ENCODE measurements at regions not wholly inside any gene's neighbourhood (a gene's known extent, or its start where the extent isn't known, plus 50 kb on each side); places are given as distances from the start of the nearest gene placed in this dataset.
"Not testable (repeated sequence)": the region's sequence is repeated elsewhere in the genome, so short reads cannot be mapped to it uniquely, and the experiment has no call there.

DNA sequence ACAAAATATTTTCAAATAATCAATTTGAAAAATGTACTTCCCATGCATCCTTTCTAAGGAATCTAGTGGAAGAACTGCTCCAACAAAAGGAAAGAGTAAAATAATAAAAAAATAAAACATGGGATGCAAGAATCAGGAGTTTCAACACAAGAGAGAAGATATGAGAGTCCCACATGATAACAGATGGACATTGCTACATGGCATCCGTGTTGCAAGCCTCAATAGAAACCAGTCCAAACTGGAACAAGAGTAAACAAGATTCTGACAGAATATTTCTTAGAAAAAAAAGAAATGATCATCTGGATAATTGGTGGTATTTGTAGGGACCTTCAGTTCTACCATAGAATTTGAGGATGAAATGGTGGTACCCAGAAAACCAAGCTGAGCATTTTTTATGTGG is 186.8 kb downstream of the FRK start:
- DNase-seq, result no peak

DNA sequence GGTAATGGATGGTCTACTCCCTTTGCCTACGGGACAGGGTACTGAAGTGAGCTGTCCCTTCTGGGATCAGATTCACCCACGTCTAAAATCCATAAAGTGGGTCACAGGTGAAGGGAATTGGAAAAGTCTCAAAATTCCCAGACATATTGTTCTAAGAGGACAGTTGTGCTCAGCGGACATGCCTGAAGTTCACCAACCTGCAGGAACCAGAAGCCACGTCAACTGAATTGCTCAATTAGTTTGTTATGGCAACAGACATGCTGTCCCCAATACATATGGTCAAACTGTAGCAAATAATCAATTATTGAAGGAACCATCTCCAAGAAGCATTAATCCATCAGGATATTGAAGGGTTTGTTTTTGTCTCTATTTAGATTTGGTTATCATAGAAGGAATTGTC is 190.2 kb downstream of the FRK start:
- no peak for DNase-seq

DNA sequence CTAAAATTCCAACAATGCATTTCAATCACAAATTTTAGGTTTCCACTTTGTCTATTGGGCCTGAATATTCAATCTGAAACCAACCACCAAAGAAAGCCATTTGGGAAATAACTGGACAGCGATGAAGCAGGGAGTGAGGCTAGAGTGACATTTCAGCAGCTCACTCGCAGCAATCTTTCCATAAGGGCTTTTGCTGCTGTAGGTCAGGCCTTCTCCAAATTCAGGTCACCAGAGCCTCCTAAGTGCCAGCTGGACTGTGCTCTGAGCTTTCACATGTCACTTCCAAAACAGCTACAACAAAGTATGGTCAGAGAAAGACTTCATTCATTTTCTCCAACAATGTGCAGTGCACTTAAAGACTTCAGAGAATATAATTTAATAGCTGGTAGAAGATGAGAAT is 194.8 kb downstream of the FRK start:
- DNase-seq, result no peak

GRCh38 chr6:115863211-115863610 is 197.5 kb downstream of the FRK start:
- DNase-seq, result no peak

GRCh38 chr6:115861658-115862057 is 199.0 kb downstream of the FRK start:
- DNase-seq, result not testable (repeated sequence)

- DNase-seq, result not testable (repeated sequence)
Measured at GRCh38 chr6:115859577-115859976, 201.1 kb downstream of the FRK start.

- no peak for DNase-seq
Measured at GRCh38 chr6:115854866-115855665, 205.6 kb downstream of the FRK start.

DNA sequence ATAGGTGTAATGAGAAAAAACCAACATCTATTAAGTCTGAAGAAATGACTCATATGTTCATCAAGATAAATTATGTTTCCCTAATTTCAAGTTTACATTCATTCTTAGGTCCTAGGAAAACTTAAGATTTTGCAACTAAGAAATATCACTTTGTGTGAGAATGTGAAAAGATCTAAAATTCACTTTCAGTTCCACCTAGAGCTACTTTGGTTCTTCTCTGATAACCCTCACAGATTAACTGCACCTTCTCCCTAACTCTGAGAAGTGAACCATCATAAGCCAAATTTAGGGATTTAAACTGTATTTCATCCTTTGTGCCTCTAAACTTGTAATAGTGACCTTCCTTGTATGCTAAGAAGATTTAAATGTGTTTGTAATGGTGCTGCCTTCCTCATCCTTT is 213.0 kb downstream of the FRK start:
- DNase-seq, result no peak

DNA sequence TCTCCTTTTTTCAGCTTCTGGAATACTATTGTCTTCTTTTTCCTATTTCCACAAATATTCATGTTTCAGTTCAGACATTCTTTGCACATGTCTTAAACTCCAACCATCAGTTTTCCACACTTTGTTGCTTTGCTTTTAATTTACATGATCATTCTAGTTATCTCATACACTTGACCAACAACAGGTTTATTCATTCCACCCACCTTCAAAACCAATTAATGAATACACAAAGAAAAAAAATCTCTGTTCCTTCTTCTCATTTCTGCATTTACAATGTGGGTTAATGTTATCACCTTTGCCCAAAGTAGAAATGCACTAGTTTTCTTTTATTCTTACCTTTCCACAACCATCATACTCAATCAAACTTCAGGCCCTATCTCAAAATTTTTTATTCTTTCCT is 216.7 kb downstream of the FRK start:
- DNase-seq, result no peak

DNA sequence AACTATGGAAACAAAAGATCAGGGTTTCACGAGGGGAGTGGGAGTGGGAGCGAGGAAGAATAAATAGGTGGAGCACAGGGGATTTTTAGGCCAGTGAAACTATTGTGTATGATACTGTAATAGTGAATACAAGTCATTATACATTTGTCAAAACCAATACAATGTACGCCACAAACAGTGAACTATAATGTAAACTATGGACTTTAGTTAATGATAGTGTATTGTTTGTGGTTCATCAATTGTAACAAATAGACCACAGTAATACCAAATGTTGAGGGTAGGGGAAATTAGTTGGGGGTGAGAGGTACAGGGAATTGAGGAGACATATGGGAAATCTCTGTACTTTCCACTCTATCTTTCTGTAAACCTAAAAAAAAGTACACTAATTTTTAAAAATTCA is 218.4 kb downstream of the FRK start:
- no peak for DNase-seq

DNA sequence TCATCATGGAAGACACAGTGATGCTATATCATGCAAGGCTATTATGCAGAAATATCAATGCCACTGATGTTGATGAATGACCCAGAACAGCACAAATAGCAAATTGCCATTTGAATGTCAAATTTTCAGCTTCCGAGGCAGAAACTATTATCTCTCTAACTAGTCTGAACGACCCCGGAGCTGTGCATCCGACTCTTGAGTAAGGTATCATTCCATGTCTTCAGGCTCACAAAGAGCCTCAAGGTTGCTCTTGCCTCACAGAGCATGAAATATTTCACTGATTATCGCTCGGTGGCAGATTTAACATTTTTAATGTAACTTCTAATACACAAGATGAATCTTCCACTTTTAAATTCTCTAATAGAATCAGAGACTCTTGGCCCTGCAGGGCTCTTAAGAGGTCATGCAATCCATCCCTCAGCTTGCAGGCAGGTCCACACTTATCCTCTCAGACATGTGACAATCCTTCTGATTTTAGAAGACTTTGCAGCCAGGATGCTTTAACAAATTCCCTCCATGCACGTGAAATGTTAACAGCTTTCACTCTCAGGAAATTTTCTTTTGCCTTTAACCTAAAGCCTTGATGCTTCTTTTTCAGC is 221.0 kb downstream of the FRK start:
- no peak for DNase-seq

GRCh38 chr6:115838763-115839401 is 221.8 kb downstream of the FRK start:
- DNase-seq, result no peak

- DNase-seq, result no peak
Measured at GRCh38 chr6:115838216-115838615, 222.5 kb downstream of the FRK start.

GRCh38 chr6:115836374-115836773 is 224.3 kb downstream of the FRK start:
- not testable (repeated sequence) for DNase-seq

- no peak for DNase-seq
Measured at GRCh38 chr6:115835314-115835713, 225.4 kb downstream of the FRK start.

DNA sequence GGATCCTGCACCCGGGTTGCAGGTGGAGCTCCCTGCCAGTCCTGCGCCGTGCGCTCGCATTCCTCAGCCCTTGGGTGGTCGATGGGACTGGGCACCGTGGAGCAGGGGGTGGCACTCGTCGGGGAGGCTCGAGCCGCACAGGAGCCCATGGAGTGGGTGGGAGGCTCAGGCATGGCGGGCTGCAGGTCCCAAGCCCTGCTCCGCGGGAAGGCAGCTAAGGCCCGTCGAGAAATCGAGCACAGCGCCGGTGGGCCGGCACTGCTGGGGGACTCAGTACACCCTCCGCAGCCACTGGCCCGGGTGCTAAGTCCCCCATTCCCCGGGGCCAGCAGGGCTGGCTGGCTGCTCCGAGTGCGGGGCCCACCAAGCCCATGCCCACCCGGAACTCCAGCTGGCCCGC is 226.1 kb downstream of the FRK start:
- not testable (repeated sequence) for DNase-seq

GRCh38 chr6:115832786-115833185 is 227.9 kb downstream of the FRK start:
- DNase-seq, result no peak

DNA sequence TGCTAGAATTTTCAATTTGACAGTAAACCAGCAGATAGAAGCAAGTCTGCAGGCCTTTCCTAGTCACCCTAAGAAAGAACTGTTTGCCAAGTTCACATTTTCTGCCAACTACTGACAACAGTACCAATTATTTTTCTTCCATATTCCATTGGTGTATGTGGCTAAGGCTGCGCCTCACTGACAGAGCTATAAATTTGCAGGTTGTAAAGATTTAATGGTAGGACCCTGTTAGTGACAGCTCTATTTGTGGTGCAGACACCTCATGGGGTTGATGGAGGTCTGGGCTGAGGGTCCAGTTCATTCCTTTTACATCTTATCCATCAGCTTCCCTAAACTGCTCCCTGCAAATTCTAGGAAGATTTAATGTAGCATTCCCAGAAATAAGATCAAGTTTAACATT is 228.5 kb downstream of the FRK start:
- DNase-seq, result no peak

DNA sequence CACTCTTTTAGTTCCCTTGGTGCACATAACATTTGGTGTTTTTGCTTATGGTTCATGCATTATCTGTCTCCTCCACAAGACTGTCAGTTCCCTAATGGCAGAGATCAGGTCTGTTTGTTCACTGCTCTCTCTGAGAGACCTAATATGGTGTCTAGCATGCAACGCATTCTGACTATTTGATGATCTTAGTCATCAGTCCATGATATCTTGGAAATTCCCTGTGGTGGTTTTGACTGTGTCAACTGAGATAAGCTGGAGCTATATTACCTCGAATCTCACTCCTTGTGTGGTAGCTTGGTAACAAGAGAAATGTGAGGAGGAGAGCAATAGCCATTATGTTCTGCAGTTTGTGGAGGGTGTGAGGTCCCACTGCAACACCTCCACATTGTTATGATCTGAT is 229.8 kb downstream of the FRK start:
- DNase-seq, result no peak

GRCh38 chr6:115821798-115822197 is 238.9 kb downstream of the FRK start:
- DNase-seq, result no peak

GRCh38 chr6:115819506-115819905 is 241.2 kb downstream of the FRK start:
- DNase-seq, result no peak

- DNase-seq, result no peak
Measured at GRCh38 chr6:115817161-115817560, 243.5 kb downstream of the FRK start.

DNA sequence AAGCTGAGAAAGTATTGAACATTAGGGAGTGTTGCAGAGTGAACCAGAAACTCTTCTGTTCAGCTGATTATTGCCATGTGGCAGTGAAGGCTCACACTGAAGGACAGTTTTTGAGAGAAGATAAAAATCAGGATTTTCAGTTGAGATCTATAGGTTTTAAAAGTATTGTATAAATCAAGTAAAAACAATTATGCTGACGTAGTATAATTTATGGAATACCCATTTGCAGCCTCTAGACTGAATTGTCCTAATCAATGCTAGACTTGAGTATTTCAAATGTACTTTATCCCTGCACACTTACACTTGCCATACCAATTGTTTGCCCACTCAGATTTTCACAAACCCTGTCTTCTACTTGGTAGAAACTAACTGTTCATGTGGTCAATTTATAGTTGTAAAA is 245.8 kb downstream of the FRK start:
- DNase-seq, result no peak

GRCh38 chr6:115811541-115811940 is 249.2 kb downstream of the FRK start:
- DNase-seq, result no peak

Data from DMS153 (cell line).